M059J (cell line): ENCODE measurements at regions not wholly inside any gene's neighbourhood (a gene's known extent, or its start where the extent isn't known, plus 50 kb on each side); places are given as distances from the start of the nearest gene placed in this dataset.

Experiments
- DNase-seq: peaks from one replicate; pipeline ENCODE4 v3.0.0-alpha.2; 2012; ENCODE audit warnings: low read depth

- no peak for DNase-seq
Observed at GRCh38 chr10:47077941-47078340, 166.7 kb downstream of the PTPN20 start.

GRCh38 chr10:47078393-47079203 is 167.4 kb downstream of the PTPN20 start:
- DNase-seq = no peak

- DNase-seq = peak; percentile 52
Observed at GRCh38 chr10:47079204-47079580, 168.0 kb downstream of the PTPN20 start.

GRCh38 chr10:47081264-47081663 is 170.0 kb downstream of the PTPN20 start:
- DNase-seq = peak; percentile 32

GRCh38 chr10:47082055-47082784 is 171.0 kb downstream of the PTPN20 start:
- DNase-seq = no peak

DNA sequence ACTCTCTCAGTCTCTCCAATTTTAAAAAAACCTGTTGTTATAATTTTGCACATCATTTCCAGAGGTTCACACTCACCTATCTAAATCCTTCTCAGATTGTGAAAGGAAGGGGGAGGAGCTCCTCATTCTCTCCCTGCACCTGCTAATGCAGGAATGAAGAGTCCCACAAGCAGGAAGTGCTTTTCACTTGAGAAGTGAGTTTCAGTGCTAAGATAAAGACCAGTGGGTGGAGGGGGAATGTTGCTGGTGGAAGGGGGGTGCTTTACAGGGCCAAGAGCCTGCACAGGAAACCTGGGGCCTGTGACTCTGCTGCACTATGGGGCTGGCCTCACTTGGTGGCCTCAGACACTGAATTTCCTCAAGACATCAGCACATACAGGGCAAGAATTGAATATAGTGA is 176.4 kb downstream of the PTPN20 start:
- DNase-seq = no peak

DNA sequence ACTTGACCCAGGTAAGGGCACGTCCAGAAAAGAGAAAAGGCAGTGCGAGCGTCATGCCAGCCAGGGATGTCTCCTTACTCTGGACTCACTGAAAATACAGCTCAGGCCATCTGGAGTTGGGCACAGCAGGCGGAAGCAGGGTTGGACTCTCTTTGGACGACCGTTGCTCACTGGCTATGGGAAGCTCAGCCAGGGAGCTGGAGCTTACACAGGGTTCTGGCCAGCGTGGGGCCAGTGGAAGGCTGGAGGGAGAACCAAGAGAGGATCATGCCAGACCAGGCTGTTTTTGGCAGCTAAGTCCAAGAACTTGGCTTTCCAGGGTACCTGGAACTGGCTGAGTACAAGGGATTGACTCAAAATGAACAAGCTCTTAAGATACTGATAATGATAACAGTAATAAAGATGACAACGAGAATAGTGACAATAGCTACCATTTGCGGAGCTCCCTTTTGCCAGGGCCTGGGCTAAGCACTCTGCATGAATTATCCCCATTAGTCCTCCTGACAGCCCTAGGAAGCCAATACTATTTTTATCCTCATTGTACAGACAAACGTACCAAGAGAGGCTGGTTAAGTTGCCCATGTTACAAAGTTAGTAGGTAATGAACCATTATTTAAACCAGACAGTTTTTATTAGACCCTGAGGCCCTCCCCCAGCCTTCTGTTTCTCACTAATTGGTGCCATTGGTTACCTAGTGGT is 177.6 kb downstream of the PTPN20 start:
- DNase-seq = no peak

DNA sequence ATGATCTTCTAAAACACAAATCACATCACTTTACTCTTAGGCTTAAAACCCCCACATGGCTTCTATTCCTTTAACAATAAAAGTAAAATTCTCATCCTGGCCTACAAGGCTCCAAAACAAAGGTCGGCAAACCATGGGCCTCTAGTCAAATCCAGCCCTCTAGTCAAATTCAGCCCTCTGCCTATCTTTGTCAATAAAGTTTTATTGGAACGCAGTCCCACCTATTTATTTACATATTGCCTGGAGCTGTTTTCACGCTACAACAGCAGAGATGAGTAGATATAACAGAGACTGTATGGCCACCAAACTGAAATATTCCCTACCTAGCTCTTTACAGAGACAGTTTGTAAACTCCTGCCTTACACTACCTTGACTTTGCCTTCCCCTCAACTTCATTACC is 178.8 kb downstream of the PTPN20 start:
- no peak for DNase-seq

GRCh38 chr10:47090903-47091302 is 179.7 kb downstream of the PTPN20 start:
- no peak for DNase-seq

DNA sequence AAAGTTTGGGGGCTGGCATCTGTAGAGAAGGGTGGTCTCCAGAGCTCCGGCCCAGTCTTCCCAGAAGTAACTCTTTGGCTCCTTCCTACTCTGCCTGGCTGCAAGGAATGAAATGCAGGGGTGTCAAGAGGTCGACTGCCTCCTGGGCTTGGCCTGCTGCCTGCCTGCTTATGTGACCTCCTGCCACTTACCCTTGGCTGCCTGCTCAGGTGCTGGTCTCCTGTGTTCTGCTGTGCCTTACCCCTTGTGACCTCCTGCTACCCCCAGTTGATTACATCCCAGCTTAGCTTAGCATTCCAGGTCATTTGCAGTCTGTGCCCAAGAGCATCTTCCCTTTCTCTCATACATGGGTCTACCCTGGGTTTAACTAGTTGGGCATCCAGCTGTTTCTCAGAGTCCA is 180.2 kb downstream of the PTPN20 start:
- no peak for DNase-seq

GRCh38 chr10:47092376-47092775 is 181.1 kb downstream of the PTPN20 start:
- DNase-seq = no peak

DNA sequence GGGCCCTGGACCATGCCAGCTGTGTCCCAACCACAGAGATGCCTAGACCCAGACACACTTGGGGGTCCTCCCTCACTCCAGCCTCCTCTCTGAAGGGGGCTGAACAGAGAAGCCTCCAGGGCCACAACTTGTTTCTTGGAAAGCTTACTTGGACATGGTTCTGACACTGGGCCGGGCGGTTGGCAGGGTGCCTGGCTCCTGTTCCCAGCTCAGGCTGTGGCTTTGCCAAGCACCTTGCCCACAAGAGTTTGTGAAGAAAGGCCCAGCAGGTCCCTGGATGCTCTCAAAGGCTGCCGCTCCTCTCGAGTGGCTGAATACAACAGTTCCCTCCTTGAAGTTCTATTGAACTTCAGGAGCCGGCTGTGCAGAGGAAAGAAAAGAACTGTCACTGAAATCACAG is 181.6 kb downstream of the PTPN20 start:
- no peak for DNase-seq

GRCh38 chr10:47094126-47094525 is 182.9 kb downstream of the PTPN20 start:
- no peak for DNase-seq

DNA sequence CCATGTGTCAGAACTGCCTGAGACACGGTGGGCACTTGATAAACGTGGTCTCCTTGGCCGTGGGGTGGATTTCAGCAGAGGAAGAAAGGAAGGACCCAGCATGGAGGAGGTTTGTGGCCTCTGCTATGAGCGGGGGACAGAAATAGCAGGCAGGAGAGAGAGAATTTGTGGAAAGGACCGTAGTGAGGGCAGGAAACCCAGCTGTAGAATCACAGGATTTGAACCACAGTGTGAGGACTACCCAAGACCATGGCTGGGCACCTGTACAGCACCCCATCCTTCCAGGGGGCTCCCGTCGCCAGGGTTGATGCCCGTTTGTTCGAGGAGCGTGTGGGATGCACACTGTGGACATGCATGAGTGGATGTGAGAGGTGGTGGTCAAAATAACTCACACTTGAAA is 183.4 kb downstream of the PTPN20 start:
- no peak for DNase-seq

GRCh38 chr10:47095211-47095610 is 184.0 kb downstream of the PTPN20 start:
- no peak for DNase-seq

DNA sequence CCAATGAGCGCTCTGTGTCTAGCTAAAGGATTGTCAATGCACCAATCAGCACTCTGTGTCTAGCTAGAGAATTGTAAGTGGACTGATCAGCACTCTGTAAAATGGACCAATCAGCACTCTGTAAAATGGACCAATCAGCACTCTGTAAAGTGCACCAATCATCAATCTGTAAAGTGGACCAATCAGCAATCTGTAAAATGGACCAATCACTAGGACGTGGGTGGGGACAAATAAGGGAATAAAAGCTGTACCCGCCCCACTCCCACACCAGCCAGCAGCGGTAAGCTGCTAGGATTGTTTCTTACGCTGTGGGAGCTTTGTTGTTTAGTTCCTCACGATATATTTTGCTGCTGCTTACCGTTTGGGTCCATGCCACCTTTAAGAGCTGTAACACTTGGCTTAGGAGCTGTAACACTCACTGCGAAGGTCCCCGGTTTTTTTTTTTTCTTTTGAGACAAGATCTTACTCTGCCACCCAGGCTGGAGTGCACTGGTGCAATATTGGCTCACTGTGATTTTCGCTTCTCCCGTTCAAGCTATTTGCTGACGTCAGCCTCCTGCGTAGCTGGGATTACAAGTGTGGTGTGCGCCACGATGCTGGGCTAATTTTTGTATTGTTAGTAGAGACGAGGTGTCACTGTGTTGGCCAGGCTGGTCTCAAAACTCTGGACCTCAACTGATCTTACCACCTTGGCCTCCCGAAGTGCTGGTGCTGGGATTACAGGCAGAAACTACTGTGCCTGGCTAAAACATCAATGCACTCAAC is 184.8 kb downstream of the PTPN20 start:
- DNase-seq = no peak

DNA sequence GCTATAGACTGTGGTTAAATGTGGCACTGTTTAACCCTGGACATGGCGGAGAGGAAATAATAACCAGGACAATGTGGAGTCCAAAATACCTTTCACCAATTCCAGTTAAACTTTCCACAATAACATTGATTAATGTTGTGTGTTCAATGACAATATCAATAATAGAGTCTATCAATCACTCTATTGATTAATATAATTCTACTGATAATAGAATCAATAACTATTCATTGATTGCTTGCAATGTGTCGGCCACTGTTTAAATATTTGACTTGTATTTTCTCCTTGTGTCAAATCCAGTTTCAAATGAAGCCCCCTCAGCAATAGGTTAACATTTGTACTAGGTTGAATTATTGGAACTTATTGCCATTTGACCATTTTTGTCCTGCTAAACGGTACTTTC is 187.0 kb downstream of the PTPN20 start:
- DNase-seq = no peak

DNA sequence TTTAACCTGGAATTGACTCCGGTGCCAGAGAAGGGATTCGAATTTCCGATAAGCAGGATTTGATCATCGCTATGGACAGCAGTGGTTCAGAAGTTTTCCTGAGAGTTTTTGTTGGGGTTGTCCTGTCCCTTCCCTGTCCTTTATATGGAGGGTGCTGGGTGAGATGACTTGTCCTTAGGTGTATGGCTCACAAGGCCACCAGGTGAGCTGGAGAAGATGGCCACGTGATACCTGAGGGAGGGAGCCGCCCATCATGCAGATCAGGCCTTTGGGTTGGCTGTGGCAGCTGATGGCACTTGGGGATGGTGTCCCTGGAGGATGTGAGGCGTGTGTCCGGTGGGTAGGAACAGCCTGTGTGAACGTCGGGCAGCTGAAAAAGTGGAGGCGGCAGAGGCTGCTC is 187.7 kb downstream of the PTPN20 start:
- DNase-seq = no peak

- DNase-seq = no peak
Observed at GRCh38 chr10:47099474-47099873, 188.2 kb downstream of the PTPN20 start.

- no peak for DNase-seq
Observed at GRCh38 chr10:47101196-47101595, 190.0 kb downstream of the PTPN20 start.

- no peak for DNase-seq
Observed at GRCh38 chr10:47101807-47102206, 190.6 kb downstream of the PTPN20 start.

GRCh38 chr10:47104151-47104605 is 192.9 kb downstream of the PTPN20 start:
- no peak for DNase-seq
